GM12864 (cell line): ENCODE measurements at regions not wholly inside any gene's neighbourhood (a gene's known extent, or its start where the extent isn't known, plus 50 kb on each side); places are given as distances from the start of the nearest gene placed in this dataset.
"Not testable (repeated sequence)": the region's sequence is repeated elsewhere in the genome, so short reads cannot be mapped to it uniquely, and the experiment has no call there.

Experiments
- DNase-seq: peaks from one replicate; pipeline ENCODE4 v3.0.0-alpha.2; 2011; ENCODE audit warnings: low read depth
- H3K4me3 ChIP-seq: 2 replicates; pipeline ENCODE4 v1.5.1; 2011; ENCODE audit warnings: mild to moderate bottlenecking, low read depth, low read length, control low read depth
- TF ChIP-seq, protein P1 (sequence below): IDR thresholded peaks from 2 replicates; pipeline ENCODE4 v1.5.1; 2011; ENCODE audit warnings: low read depth, mild to moderate bottlenecking, moderate library complexity, low read length, control low read depth, inconsistent platforms; ENCODE audit errors: missing control alignments

DNA sequence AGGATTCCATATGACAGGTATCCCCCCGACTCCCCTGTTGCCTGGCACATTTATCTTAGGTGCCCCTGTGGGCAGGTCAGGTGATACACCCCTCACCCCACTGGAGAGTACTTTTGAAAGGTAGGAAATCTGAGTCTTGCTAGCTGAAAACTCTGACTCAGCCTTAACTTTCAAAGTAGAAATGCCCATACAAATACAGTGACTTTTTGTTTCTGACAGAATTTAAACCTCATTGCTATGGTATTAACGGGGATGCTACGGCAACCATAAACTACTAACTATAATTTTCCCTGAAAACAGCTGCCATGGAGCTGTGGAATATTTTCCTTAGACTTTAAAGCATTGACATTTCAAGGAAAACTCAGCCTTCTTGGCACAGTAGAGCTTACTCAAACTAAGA, 536.0 kb downstream of the RFPL4B start:
- H3K4me3 ChIP-seq, result no peak overlapping the region
- TF ChIP-seq, protein P1, sequence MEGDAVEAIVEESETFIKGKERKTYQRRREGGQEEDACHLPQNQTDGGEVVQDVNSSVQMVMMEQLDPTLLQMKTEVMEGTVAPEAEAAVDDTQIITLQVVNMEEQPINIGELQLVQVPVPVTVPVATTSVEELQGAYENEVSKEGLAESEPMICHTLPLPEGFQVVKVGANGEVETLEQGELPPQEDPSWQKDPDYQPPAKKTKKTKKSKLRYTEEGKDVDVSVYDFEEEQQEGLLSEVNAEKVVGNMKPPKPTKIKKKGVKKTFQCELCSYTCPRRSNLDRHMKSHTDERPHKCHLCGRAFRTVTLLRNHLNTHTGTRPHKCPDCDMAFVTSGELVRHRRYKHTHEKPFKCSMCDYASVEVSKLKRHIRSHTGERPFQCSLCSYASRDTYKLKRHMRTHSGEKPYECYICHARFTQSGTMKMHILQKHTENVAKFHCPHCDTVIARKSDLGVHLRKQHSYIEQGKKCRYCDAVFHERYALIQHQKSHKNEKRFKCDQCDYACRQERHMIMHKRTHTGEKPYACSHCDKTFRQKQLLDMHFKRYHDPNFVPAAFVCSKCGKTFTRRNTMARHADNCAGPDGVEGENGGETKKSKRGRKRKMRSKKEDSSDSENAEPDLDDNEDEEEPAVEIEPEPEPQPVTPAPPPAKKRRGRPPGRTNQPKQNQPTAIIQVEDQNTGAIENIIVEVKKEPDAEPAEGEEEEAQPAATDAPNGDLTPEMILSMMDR, result no peak
- no peak for DNase-seq

DNA sequence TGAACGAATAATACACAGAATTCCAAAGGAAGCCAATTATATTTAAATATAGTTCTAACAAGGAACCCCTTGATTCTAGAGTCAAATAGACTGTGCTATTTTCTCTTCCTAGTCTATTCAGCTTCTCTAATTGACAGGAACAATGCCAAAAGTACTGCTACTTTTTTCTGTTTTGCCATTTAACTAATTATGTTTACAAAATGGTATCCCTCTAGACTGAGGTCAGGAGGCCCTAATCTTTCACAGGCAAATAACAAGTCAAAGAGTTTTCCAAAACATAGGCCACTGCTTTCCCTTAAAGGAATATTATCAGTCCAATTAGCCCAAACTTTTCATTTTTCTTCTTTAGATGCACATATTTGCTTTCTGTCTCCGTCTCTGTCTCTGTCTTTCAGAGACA, 539.3 kb downstream of the RFPL4B start:
- DNase-seq, result no peak
- H3K4me3 ChIP-seq, result no peak overlapping the region
- TF ChIP-seq, protein P1, result no peak

DNA sequence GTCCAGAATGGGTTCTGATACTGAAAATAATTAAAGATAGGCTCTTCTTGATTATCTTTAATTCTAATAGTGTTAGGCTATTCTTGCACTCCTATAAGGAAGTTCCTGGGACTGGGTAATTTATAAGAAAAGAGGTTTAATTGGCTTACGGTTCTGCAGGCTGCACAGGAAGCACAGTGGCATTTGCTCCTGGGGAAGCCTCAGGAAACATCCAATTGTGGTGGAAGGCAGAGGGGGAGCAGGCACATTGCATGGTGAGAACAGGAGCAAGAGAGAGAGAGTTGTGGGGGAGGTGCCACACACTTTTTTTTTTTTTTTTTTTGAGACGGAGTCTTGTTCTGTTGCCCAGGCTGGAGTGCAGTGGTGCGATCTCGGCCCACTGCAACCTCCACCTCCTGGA, 540.3 kb downstream of the RFPL4B start:
- DNase-seq, H3K4me3 ChIP-seq: not testable (repeated sequence)

DNA sequence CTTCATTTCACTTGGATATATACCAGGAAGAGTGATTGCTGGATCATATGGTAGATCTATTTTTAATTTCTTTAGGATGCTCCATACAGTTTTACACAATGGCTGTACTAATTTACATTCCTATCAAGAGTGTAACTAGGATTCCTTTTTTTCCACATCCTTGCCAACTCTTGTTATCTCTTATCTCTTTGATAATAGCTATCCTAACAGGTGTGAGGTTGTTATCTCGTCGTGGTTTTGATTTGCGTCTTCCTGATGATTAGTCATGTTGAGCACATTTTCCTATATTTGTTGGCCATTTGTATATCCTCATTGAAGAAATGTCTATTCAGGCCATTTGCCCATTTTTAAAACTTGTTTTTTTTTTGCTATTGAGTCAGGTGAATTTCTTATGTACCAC, 552.4 kb downstream of the RFPL4B start:
- no peak overlapping the region for H3K4me3 ChIP-seq
- TF ChIP-seq, protein P1, result no peak
- no peak for DNase-seq

DNA sequence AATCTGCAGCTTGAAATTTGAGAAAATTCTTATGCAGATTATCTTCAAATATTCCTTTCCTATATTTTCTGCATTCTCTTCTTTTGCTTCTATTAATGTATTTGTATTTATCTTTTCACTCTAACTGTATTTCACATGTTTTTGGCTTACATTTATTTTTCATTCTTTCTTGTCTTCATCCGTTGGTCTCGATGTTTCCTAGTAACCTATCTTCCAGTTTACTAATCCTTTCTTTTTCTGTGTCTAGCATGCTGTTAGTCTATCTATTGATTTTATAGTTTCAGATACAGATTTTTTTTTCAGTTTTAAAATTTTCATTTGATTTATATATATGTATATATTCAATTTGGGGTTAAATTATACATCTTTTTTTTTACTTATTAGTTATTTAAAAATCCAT, 556.2 kb downstream of the RFPL4B start:
- H3K4me3 ChIP-seq, result no peak overlapping the region
- no peak for DNase-seq
- TF ChIP-seq, protein P1, result no peak

DNA sequence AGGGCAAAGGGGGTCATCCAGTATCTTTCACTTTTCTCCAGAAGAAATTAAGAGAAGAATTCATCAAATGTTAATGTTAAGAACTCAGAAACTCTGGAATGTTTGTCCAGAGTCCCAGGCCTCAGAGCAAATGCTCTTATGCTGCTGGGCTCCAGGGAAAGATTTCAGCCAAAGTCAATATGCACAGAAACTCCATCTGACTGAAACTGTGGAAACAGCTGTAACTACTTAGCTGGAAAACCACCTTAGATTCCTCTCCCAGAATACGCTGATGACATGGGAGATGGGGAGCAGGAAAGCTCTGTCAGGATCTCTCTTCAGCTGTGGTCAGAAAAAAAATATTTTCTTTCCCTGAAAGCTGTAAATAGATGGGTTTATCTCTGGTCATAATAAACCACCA, 559.6 kb downstream of the RFPL4B start:
- TF ChIP-seq, protein P1, result no peak
- H3K4me3 ChIP-seq, result no peak overlapping the region
- no peak for DNase-seq

DNA sequence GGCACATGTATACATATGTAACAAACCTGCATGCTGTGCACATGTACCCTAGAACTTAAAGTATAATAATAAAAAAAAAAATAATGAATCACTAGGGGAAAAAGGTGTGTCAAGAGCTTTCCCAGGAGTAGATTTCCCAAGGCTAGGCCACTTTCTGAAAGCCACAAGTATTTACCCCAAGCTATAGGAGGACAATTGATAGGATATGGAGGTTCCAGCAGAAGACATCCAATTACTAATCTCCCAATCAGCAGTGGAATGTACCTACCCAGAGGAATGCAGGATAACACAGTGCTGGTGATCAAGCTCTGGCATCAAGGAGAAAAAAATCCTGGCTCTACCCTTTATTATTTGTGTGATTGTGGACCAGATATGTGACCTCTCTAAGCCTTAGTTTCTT, 562.7 kb downstream of the RFPL4B start:
- TF ChIP-seq, protein P1, result no peak
- no peak overlapping the region for H3K4me3 ChIP-seq
- no peak for DNase-seq

DNA sequence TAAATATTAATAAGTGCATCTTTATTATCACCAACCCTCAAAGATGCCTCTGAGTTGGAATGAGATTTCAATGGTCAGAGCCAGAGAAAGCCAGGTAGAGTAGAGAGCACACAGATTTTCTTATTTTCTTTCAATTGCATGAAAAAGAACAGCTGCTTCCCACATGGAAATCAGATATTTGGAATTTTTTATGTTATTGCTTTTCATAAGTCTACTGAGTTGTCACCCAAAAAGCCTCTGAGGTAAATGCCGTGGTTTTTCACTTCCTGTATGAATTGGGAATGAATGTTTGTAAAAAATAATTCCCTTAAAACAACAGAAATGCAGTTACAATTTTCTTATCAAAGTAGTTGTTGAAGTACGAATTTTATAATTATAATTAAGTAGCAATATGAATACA, 563.1 kb downstream of the RFPL4B start:
- no peak for DNase-seq
- H3K4me3 ChIP-seq, result no peak overlapping the region
- TF ChIP-seq, protein P1, result no peak
